Stomach (tissue), 4 donors: ENCODE measurements at regions not wholly inside any gene's neighbourhood (a gene's known extent, or its start where the extent isn't known, plus 50 kb on each side); places are given as distances from the start of the nearest gene placed in this dataset.

Experiments
- CTCF ChIP-seq, 7 experiments: fragments of 450-650 bp in 4 of 7; fragments of 200-600 bp in 3 of 7; sonication (generic) in 3 of 7; IDR thresholded peaks; one replicate each; pipeline ENCODE4 v1.5.1; 2016 to 2019; ENCODE audit warnings: antibody characterized with exemption in 7 of 7, control low read depth in 2 of 7, mild to moderate bottlenecking in 1 of 7
- EP300 ChIP-seq: sonication (generic); formaldehyde crosslinking; IDR thresholded peaks from one replicate; pipeline ENCODE4 v1.6.1; 2017; ENCODE audit warnings: antibody characterized with exemption

- TF ChIP-seq CTCF (IDR thresholded peaks at IDR 0.05) (no peak), EP300 (no peak)
Observed at GRCh38 chr20:19015351-19016139, 196.9 kb upstream of the SLC24A3 start.
